ENCODE measurements at regions not wholly inside any gene's neighbourhood (a gene's known extent, or its start where the extent isn't known, plus 50 kb on each side); places are given as distances from the start of the nearest gene placed in this dataset.

- Histone ChIP-seq H3K36me3 (ENCODE audit: insufficient read depth, low read length) (no peaks in the 10 kb centered on the region), H3K9me3 (ENCODE audit: insufficient read depth, low read length, severe bottlenecking) (no peaks in the 10 kb centered on the region), H3K27me3 (ENCODE audit: insufficient read depth, low read length, poor library complexity) (peaks cover 4% of the 10 kb centered on the region), H3K4me3 (ENCODE audit: low read depth in 1 of 2, low read length in 2 of 2) (no peak overlapping the region), H3K9ac (ENCODE audit: low read depth, low read length) (no peak overlapping the region), H4K20me1 (ENCODE audit: insufficient read depth, low read length) (no peaks in the 10 kb centered on the region), H3K4me2 (ENCODE audit: insufficient read depth, low read length) (no peak overlapping the region), H3K4me1 (ENCODE audit: insufficient read depth, low read length) (no peaks in the 10 kb centered on the region), H2AFZ (ENCODE audit: low read depth, low read length) (no peak overlapping the region), H3K79me2 (ENCODE audit: insufficient read depth, low read length) (no peaks in the 10 kb centered on the region), H3K27ac (ENCODE audit: low read length) (no peak overlapping the region)
- DNase-seq (no peak), ATAC-seq (ENCODE audit: insufficient read depth, low read depth) (no peak)
- TF ChIP-seq CTCF (IDR thresholded peaks at IDR 0.05; ENCODE audit: borderline replicate concordance, extremely low read depth, low read length, poor library complexity, severe bottlenecking) (no peak), EZH2 (IDR thresholded peaks at IDR 0.05; ENCODE audit: borderline replicate concordance, low read depth, low read length, severe bottlenecking) (no peak)
Observed at GRCh38 chr14:61847861-61848260, 85.6 kb downstream of the SNAPC1 start.

- H3K4me2 ChIP-seq (ENCODE audit: insufficient read depth, low read length): no peak overlapping the region
- ATAC-seq (ENCODE audit: insufficient read depth, low read depth): no peak
Observed at GRCh38 chr14:61854898-61855297, 92.7 kb downstream of the SNAPC1 start.

GRCh38 chr14:61860294-61860918 lies 98.2 kb downstream of the SNAPC1 start:
- no peak overlapping the region for H2AFZ ChIP-seq (ENCODE audit: low read depth, low read length)

More at GRCh38 chr14:61854898-61855297, 92.7 kb downstream of the SNAPC1 start:
- Histone ChIP-seq H3K9ac (ENCODE audit: low read depth, low read length) (no peak overlapping the region), H3K4me3 (ENCODE audit: low read depth in 1 of 2, low read length in 2 of 2) (no peak overlapping the region), H3K9me3 (ENCODE audit: insufficient read depth, low read length, severe bottlenecking) (no peaks in the 10 kb centered on the region), H3K27me3 (ENCODE audit: insufficient read depth, low read length, poor library complexity) (peaks cover 7% of the 10 kb centered on the region), H2AFZ (ENCODE audit: low read depth, low read length) (no peak overlapping the region), H3K27ac (ENCODE audit: low read length) (no peak overlapping the region), H3K36me3 (ENCODE audit: insufficient read depth, low read length) (no peaks in the 10 kb centered on the region), H3K4me1 (ENCODE audit: insufficient read depth, low read length) (no peaks in the 10 kb centered on the region), H3K79me2 (ENCODE audit: insufficient read depth, low read length) (no peaks in the 10 kb centered on the region), H4K20me1 (ENCODE audit: insufficient read depth, low read length) (no peaks in the 10 kb centered on the region)
- no peak for DNase-seq
- TF ChIP-seq CTCF (IDR thresholded peaks at IDR 0.05; ENCODE audit: borderline replicate concordance, extremely low read depth, low read length, poor library complexity, severe bottlenecking) (no peak), EZH2 (IDR thresholded peaks at IDR 0.05; ENCODE audit: borderline replicate concordance, low read depth, low read length, severe bottlenecking) (no peak)

More at GRCh38 chr14:61860294-61860918, 98.2 kb downstream of the SNAPC1 start:
- H3K36me3 ChIP-seq (ENCODE audit: insufficient read depth, low read length): no peaks in the 10 kb centered on the region
- DNase-seq (peak; percentile 65), ATAC-seq (ENCODE audit: insufficient read depth, low read depth) (peak; percentile 89)
- no peak overlapping the region for H3K4me2 ChIP-seq (ENCODE audit: insufficient read depth, low read length)
- no peaks in the 10 kb centered on the region for H3K9me3 ChIP-seq (ENCODE audit: insufficient read depth, low read length, severe bottlenecking)
- no peaks in the 10 kb centered on the region for H3K4me1 ChIP-seq (ENCODE audit: insufficient read depth, low read length)
- no peak overlapping the region for H3K27ac ChIP-seq (ENCODE audit: low read length)
- H3K9ac ChIP-seq (ENCODE audit: low read depth, low read length): no peak overlapping the region
- TF ChIP-seq CTCF (IDR thresholded peaks at IDR 0.05; ENCODE audit: borderline replicate concordance, extremely low read depth, low read length, poor library complexity, severe bottlenecking): peak; percentile 84
- no peak for TF ChIP-seq EZH2 (IDR thresholded peaks at IDR 0.05; ENCODE audit: borderline replicate concordance, low read depth, low read length, severe bottlenecking)
- H3K79me2 ChIP-seq (ENCODE audit: insufficient read depth, low read length): no peaks in the 10 kb centered on the region
- H3K27me3 ChIP-seq (ENCODE audit: insufficient read depth, low read length, poor library complexity): peaks cover 10% of the 10 kb centered on the region
- H4K20me1 ChIP-seq (ENCODE audit: insufficient read depth, low read length): no peaks in the 10 kb centered on the region
- H3K4me3 ChIP-seq (ENCODE audit: low read depth in 1 of 2, low read length in 2 of 2): no peak overlapping the region
